Common myeloid progenitor, CD34-positive (primary cell): ENCODE measurements at regions not wholly inside any gene's neighbourhood (a gene's known extent, or its start where the extent isn't known, plus 50 kb on each side); places are given as distances from the start of the nearest gene placed in this dataset.
A peak's percentile ranks its signal among the peaks of the same experiment; 100 is the strongest.

Experiments
- CTCF ChIA-PET: fragments of 350-600 bp; sonication (Branson Sonifier 250); formaldehyde crosslinking; loops from one replicate; lab custom pipeline; 2021; ENCODE audit warnings: antibody characterized with exemption; lab: Charles Lee
- POLR2A ChIA-PET: fragments of 350-600 bp; sonication (Branson Sonifier 250); formaldehyde crosslinking; loops from one replicate; lab custom pipeline; 2021; ENCODE audit warnings: antibody characterized with exemption; lab: Charles Lee
- DNase-seq, 3 donors: peaks; one replicate each; pipeline versions ENCODE4 v3.0.0 to v3.0.0-alpha.2; 2013
- H3K27ac ChIP-seq, 2 experiments: 1 replicate in 1 of 2; 2 replicates in 1 of 2; pipeline ENCODE4 v1.7.0; 2013; ENCODE audit warnings: inconsistent platforms in 2 of 2, low read length in 2 of 2, mild to moderate bottlenecking in 2 of 2, low read depth in 1 of 2, moderate library complexity in 1 of 2; ENCODE audit not compliant: severe bottlenecking in 2 of 2, insufficient read depth in 1 of 2, poor library complexity in 1 of 2
- H3K27me3 ChIP-seq, 5 experiments: replicated peaks in 2 of 5; 1 replicate in 3 of 5; 2 replicates in 2 of 5; pipeline versions ENCODE4 v1.6.1 to v1.7.0; 2013; ENCODE audit warnings: low read length in 4 of 5, mild to moderate bottlenecking in 2 of 5, moderate library complexity in 2 of 5, inconsistent platforms in 1 of 5; ENCODE audit not compliant: insufficient read depth in 5 of 5, control insufficient read depth in 4 of 5
- H3K36me3 ChIP-seq, 4 experiments: 1 replicate in 2 of 4; 2 replicates in 2 of 4; pipeline versions ENCODE4 v1.6.1 to v1.7.0; 2013; ENCODE audit warnings: low read length in 3 of 4, control low read depth in 1 of 4, mild to moderate bottlenecking in 1 of 4; ENCODE audit not compliant: control insufficient read depth in 4 of 4, insufficient read depth in 4 of 4
- H3K4me1 ChIP-seq, 4 experiments: 1 replicate in 3 of 4; 2 replicates in 1 of 4; pipeline versions ENCODE4 v1.6.1 to v1.7.1; 2013; ENCODE audit warnings: low read length in 3 of 4, mild to moderate bottlenecking in 3 of 4, control low read depth in 1 of 4, inconsistent platforms in 1 of 4, moderate library complexity in 1 of 4; ENCODE audit not compliant: control insufficient read depth in 4 of 4, insufficient read depth in 4 of 4; ENCODE audit errors: control extremely low read depth in 1 of 4
- H3K4me3 ChIP-seq, 7 experiments: 1 replicate in 4 of 7; 2 replicates in 3 of 7; pipeline versions ENCODE4 v1.5.1 to v1.7.0; 2013; ENCODE audit warnings: mild to moderate bottlenecking in 7 of 7, low read length in 6 of 7, moderate library complexity in 6 of 7, inconsistent platforms in 2 of 7, low read depth in 2 of 7, control low read depth in 1 of 7; ENCODE audit not compliant: insufficient read depth in 4 of 7, control insufficient read depth in 1 of 7; ENCODE audit errors: extremely low read depth in 1 of 7
- H3K9me3 ChIP-seq, 5 experiments: 1 replicate in 4 of 5; 2 replicates in 1 of 5; pipeline versions ENCODE4 v1.6.1 to v1.7.1; 2013; ENCODE audit warnings: low read length in 4 of 5, mild to moderate bottlenecking in 2 of 5, inconsistent platforms in 1 of 5, low read depth in 1 of 5, moderate library complexity in 1 of 5; ENCODE audit not compliant: control insufficient read depth in 4 of 5, insufficient read depth in 2 of 5; ENCODE audit errors: control extremely low read depth in 1 of 5
- WGBS: methylation state at CpG from one replicate; pipeline ENCODE4 v1.1.5; 2013; ENCODE audit not compliant: insufficient coverage; 5-methylcytosine and 5-hydroxymethylcytosine counted together

DNA sequence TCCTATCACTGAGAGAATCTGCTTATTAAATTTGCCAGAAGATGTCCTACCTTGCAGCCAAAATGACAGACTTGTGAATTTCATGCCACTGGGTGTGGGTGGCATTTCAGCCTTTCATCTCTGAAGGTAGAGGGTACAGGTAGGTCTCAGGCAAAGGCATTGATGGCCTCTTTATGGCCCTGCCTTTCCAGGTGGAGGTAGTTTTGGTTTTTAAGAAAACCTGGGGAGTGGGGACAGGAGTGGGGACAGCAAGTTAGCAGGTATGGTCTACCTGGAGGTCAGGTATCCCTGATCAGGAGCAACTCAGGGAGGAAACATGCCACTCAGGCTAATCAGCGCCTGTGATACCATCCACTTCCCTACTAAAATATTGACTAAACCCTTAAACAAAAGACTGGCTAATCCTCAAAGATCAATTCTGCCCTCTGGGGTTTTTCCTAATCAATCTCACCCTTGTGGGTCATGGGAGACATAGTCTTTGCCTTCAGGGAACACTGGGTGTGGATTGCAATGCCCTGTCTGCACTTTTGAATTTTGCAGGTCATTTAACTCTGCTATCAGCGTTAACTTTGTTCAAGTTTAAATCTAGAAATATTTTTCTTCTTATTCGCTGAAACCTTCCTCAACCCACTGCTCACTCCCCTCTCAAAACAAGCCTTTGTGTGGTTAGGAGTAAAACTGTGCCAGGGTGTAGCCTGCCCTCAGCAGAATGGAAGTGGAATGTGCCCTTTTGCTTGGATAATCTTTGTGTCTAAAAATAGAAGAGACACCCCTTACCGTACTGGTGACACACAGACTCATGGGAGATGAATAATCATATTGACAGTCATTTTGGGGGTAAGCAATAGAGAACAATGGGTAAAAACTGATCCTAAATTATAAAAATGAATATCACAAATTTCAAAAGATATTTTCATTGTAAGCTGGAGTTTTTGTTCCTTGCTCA is 233.7 kb downstream of the COG6 start:
- Histone ChIP-seq H3K27ac (no peak overlapping the region), H3K9me3 (peaks cover 0 to 10% (median 0%) of the 10 kb centered on the region in 5 experiments), H3K4me3 (no peak overlapping the region), H3K27me3 (no peaks in the 10 kb centered on the region), H3K36me3 (no peaks in the 10 kb centered on the region), H3K4me1 (peaks cover 10 to 30% (median 23%) of the 10 kb centered on the region in 4 experiments)
- ChIA-PET POLR2A (no interaction called here), CTCF (no interaction called here)
- no peak for DNase-seq
- WGBS: 80% methylated on average over 1 of the region's 4 CpGs

DNA sequence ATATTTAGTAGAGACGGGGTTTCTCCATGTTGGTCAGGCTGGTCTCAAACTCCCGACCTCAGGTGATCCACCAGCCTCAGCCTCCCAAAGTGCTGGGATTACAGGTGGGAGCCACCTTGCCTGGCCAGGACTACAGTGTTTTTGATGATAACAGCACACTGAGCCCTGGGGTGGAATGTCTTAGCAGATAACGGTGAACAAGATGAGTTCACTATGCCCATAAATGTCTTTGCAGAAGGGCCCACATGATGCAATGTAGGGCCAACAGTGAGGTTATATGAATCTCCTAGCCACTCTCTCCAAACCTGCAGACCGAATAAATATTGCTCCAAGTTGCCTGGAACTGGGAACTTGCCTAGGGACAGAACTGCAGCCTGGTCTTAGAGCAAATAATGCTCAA is 235.1 kb downstream of the COG6 start:
- Histone ChIP-seq H3K36me3 (no peaks in the 10 kb centered on the region), H3K27ac (no peak overlapping the region), H3K4me3 (no peak overlapping the region), H3K27me3 (no peaks in the 10 kb centered on the region), H3K9me3 (peaks cover 0 to under 1% (median 0%) of the 10 kb centered on the region in 5 experiments), H3K4me1 (peaks cover 11 to 44% (median 30%) of the 10 kb centered on the region in 4 experiments)
- ChIA-PET CTCF (interaction anchor here (1.7 kb wide), 1 partner anchor 107 kb away, joined by 4 read pairs; no protein-coding TSS in a partner anchor), POLR2A (no interaction called here)
- no peak for DNase-seq
- whole genome bisulfite sequencing: 97% methylated on average over 4 of the region's 4 CpGs

DNA sequence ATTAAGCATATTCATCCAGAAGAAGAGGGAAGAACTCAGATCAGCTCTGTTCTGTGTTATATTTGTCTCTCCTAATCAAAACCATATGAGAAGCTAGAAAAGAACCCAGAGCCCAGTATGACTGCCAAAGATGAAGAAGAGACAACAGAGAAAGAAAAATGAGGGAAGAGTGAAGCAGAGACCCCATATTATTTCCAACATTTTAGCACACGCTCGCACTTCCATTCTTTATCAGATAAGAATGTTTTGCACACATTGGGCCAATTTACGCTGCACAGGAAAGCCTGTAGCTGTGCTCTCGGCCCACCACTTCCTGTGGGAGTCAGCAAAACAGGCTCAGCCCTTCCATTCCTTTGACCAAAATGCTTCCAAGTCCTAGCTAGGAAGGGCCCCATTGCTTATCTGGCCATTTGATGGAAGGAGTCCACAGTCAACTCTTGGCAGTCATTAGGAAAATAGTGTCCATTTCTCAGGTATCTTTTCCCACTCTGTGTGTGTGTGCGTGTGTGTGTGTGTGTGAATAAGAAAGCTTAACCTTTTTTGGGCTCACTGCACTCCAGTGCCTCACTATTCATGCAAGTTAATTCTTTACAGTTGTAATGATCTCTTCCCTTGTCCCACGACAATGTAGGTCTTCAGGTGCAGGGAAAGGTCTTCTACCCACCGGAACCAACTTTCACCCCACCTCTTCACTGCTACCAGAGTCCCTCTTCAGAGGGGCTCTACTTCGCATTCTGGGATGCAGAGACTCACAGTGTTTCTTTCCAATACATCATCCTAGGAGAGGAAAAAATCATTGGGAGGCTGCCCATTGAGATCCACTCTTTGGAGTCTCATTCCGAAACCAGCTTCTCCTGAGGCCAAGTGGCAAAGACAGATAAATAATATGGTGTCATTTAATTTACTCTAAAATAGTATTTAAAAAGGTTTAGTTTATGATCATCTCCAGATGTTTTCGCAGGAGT is 237.5 kb downstream of the COG6 start:
- WGBS: 32% methylated on average over 8 of the region's 10 CpGs
- Histone ChIP-seq H3K36me3 (no peaks in the 10 kb centered on the region), H3K9me3 (no peaks in the 10 kb centered on the region), H3K27ac (no peak overlapping the region), H3K4me1 (peaks cover 14 to 52% (median 30%) of the 10 kb centered on the region in 4 experiments), H3K27me3 (no peaks in the 10 kb centered on the region), H3K4me3 (peak overlapping the region in 4 of 7 experiments; percentile 15 to 56 (median 32))
- peak; percentile 63 to 78 (median 65) for DNase-seq
- ChIA-PET CTCF (interaction anchor here (1.0 to 2.4 kb wide), 3 partner anchors 44 to 789 kb away, joined by 3 to 9 read pairs (median 5); no protein-coding TSS in a partner anchor), POLR2A (interaction anchor here (0.8 kb wide), 1 partner anchor 38 kb away, joined by 3 read pairs; no protein-coding TSS in a partner anchor)

DNA sequence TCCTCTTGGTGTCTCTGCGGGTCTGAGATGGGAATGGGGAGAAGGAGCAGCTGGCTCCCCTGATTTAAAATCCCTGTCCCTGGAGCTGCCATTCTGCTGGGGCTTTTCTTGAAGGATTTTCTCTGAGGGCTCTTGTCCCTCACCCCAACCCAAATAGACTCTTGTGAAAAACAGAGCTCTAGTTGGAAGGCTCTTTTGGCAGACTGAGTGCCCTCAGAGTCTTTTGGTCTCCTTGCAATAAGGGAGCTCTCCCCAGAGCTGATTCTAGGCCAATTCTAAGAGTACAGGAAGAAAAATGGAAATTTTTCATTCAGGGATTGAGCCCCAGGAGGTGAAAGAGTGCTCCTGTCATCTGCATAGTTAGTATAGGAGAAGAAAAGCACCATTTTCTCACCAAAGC is 238.3 kb downstream of the COG6 start:
- Histone ChIP-seq H3K4me3 (no peak overlapping the region), H3K27me3 (no peaks in the 10 kb centered on the region), H3K27ac (no peak overlapping the region), H3K4me1 (peaks cover 14 to 52% (median 30%) of the 10 kb centered on the region in 4 experiments), H3K36me3 (no peaks in the 10 kb centered on the region), H3K9me3 (no peaks in the 10 kb centered on the region)
- CTCF ChIA-PET: interaction anchor here (1.4 to 2.4 kb wide), 3 partner anchors 9 to 788 kb away, joined by 3 to 9 read pairs (median 5); no protein-coding TSS in a partner anchor
- no peak for DNase-seq
- whole genome bisulfite sequencing: 82% methylated on average over 1 of the region's 1 CpG
- POLR2A ChIA-PET: interaction anchor here (0.8 kb wide), 1 partner anchor 39 kb away, joined by 3 read pairs; no protein-coding TSS in a partner anchor

DNA sequence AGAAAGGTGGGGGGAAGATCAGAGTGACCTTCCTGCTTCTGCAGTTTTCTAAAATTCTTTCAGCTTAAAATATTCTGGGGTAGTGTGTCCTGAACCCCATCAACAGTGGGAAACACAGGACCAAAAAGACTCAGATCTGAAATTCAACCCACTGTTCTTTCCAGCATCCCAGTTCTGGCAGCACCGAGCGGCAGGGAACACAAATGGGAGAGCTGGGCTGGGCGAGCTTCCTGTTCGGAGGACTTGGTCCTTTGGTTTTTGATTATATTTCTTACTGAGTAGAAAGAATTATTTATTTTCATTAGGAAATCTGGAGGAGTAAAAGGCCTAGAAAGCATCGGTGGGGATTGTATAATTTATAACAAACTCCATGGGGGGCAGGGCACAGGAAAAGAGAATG is 239.1 kb downstream of the COG6 start:
- no peak overlapping the region for H3K4me3 ChIP-seq
- H3K27me3 ChIP-seq: no peaks in the 10 kb centered on the region
- H3K36me3 ChIP-seq: no peaks in the 10 kb centered on the region
- no peaks in the 10 kb centered on the region for H3K9me3 ChIP-seq
- H3K4me1 ChIP-seq: peaks cover 14 to 52% (median 30%) of the 10 kb centered on the region in 4 experiments
- no peak for DNase-seq
- 90% methylated on average over 2 of the region's 5 CpGs for WGBS
- H3K27ac ChIP-seq: no peak overlapping the region
- ChIA-PET POLR2A (no interaction called here), CTCF (interaction anchor here (1.4 to 2.4 kb wide), 2 partner anchors 9 to 48 kb away, joined by 3 to 9 read pairs; no protein-coding TSS in a partner anchor)

DNA sequence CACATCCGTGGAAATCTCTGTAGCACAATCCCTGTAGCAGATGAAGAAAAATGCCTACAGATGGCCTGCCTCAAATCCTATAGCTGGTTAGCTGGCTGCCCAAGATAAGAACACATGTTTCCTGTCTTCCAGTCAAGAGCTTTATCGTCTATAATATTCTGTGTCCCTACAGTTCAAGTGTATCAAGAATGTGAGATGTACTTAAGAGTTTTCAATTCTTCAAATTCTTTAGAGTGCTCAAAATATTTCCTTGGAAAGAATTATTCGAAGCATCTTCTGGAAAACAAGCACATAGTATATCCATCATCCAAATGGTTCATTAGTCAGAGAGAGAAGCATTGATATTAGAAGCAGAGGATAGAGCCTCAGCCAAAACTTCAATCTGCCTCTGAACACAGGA is 239.8 kb downstream of the COG6 start:
- Histone ChIP-seq H3K4me3 (no peak overlapping the region), H3K27me3 (no peaks in the 10 kb centered on the region), H3K9me3 (no peaks in the 10 kb centered on the region), H3K36me3 (no peaks in the 10 kb centered on the region), H3K27ac (no peak overlapping the region), H3K4me1 (peaks cover 14 to 52% (median 30%) of the 10 kb centered on the region in 4 experiments)
- ChIA-PET CTCF (interaction anchor here (2.4 kb wide), 1 partner anchor 48 kb away, joined by 9 read pairs; no protein-coding TSS in a partner anchor), POLR2A (interaction anchor here (0.6 kb wide), 1 partner anchor 933 kb away, joined by 4 read pairs; no protein-coding TSS in a partner anchor)
- peak; percentile 75 to 95 (median 89) for DNase-seq
- no CpG with 5 or more reads among the region's 3 CpGs for WGBS
